ENCODE measurements at regions not wholly inside any gene's neighbourhood (a gene's known extent, or its start where the extent isn't known, plus 50 kb on each side); places are given as distances from the start of the nearest gene placed in this dataset.
"Not testable (repeated sequence)": the region's sequence is repeated elsewhere in the genome, so short reads cannot be mapped to it uniquely, and the experiment has no call there.

DNA sequence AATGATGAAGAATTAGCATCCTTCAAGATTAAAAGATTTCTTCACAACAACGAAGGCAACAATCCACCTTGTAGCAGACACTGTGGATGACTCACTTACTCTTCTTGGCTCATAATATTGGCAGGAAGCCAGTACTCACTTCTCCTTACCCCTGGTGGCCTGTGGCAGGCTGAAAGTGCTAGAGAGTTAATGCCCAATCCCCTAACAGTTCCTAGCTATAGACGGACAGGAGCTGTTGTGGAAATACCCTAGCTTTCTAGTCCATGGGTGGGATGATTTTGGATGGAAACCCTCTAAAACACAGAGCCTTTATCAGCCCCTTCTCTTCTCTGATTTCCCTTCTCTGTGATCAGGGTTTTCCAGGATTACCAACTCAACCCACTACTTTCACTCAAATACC, 128.6 kb upstream of the NYAP2 start:
- in situ Hi-C loops (cut with HindIII; ENCODE audit: low sequenced_read_pairs) = no loop called here
- DNase-seq (ENCODE audit: low spot score) = peak; percentile 6

DNA sequence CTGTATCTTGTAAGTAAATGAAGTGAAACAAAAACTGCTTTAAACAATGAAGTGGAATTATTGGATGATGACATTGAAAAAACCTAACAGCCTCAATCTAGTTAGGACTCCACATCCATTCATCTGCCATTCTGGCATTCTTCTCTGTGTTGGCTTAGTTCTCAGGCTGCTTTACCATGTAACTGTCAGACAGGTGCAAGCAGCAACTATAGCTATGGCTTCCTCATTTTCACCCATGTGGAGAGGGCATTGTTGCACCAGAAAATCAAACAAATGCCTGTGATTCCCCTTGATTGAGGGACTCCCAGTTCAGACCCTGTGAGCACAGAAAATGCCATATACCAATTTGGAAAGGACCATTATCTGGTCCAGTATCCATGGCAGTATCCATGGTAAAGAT, 129.5 kb upstream of the NYAP2 start:
- DNase-seq (ENCODE audit: low spot score) = no peak

DNA sequence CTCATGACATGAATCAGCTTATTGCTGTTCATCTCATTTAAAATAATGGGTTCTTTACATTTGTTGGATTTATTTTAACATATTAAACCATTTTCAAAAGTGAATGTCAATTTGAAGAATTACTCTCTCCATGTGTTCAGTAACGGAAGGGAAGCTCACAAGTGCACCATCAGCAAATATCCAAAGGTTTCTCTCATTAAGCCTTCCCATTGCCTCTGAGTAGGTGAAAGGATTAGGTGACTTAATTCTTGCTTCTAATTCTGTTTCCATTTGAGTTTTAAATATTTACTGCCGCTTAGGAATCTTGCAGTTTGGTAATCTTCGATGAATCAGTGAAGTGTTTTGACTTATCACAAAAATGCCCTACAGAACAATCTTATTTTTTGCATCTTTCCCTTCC, 145.1 kb upstream of the NYAP2 start:
- no peak for DNase-seq (ENCODE audit: low spot score)
- in situ Hi-C loops (cut with HindIII; ENCODE audit: low sequenced_read_pairs) = no loop called here

More for the DNA sequence above, 129.5 kb upstream of the NYAP2 start:
- in situ Hi-C loops (cut with HindIII; ENCODE audit: low sequenced_read_pairs) = no loop called here

DNA sequence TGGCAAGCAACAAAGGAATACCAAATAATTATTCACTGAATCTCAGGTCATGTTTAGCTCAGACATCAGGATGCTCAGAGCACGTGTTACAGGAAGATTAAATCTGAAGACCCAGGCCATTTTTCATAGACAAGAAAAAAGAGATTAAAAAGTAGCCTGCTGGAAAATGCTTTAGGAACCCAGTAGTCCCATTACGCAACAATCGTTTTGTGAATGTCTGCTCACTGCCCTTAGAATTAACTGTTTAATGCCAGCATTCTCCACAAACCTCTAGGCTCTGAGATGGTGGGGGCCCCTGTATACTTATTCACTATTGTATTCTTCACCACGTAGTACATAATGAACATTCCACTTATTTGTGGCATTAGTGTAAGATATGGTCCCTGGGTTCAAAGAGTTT, 154.6 kb upstream of the NYAP2 start:
- in situ Hi-C loops (cut with HindIII; ENCODE audit: low sequenced_read_pairs) = no loop called here

DNA sequence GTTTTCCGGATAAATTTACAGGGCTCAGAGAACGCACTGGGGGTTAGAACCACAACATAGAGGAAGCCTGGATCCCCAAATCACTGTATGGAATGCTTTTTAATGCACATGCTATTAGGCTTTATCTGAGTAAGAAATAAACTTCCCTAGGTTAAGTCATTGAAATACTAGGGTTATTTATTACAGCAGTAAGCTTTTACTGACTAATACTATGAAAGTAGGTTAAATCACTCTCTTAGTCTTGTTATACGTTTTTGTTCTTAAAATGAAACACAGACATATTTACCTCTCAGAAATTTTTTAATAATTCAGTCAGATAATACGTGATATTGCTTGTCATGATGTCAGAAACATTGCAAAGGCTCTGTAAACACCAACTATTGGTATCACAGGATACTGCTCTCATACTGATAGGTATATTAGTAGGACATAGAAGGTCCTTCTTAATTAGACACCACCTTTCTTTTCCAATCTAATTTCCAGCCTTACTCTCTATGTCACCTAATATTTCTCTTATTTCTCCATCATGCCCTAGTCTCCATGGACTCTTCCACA, 162.7 kb upstream of the NYAP2 start:
- DNase-seq (ENCODE audit: low spot score) = no peak
- in situ Hi-C loops (cut with HindIII; ENCODE audit: low sequenced_read_pairs) = no loop called here

More for the DNA sequence above, 154.6 kb upstream of the NYAP2 start:
- DNase-seq (ENCODE audit: low spot score) = no peak

DNA sequence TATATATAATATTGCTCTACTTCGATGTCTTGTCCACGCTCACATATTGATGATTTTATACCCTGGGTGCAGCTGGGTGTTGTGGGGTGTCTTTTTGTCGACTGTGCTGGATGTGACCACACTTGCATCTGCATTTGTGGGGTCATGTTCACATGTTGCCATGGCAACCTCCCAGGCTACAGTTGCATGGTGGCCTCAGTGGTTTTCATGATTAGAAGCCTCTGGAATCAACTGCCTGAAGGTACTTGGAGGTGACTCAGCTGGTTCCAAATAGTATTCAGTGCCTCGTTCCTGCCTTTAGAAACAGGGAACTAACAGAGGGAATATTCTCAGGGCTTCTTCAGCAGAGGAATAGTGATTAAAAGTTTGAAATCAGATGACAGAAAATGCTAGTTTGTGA, 166.3 kb upstream of the NYAP2 start:
- no peak for DNase-seq (ENCODE audit: low spot score)
- in situ Hi-C loops (cut with HindIII; ENCODE audit: low sequenced_read_pairs) = no loop called here

DNA sequence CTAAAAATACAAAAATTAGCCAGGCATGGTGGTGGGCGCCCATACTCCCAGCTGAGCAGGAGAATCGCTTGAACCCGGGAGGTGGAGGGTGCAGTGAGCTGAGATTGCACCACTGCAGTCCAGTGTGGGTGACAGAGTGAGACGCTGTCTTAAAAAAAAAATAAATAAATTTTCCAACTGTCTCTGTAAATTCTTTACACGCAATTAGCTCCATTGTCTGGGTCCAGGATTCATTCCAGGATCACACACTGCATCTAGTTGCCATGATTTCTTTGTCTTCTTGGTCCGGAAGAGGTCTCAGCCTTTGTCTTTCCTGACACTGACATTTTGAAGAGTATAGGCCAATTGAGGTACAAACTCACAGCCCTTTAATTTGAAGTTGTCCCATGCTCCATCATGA, 167.6 kb upstream of the NYAP2 start:
- in situ Hi-C loops (cut with HindIII; ENCODE audit: low sequenced_read_pairs) = no loop called here
- no peak for DNase-seq (ENCODE audit: low spot score)

DNA sequence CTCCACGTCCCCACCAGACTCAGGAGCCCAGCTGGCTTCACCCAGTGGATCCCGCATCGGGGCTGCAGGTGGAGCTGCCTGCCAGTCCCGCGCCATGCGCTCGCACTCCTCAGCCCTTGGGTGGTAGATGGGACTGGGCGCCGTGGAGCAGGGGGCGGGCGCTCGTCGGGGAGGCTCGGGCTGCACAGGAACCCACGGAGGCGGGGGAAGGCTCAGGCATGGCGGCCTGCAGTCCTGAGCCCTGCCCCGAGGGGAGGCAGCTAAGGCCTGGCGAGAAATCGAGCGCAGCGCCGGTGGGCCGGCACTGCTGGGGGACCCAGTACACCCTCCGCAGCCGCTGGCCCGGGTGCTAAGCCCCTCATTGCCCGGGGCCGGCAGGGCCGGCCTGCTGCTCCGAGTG, 170.2 kb upstream of the NYAP2 start:
- in situ Hi-C loops (cut with HindIII; ENCODE audit: low sequenced_read_pairs); DNase-seq (ENCODE audit: low spot score): not testable (repeated sequence)

DNA sequence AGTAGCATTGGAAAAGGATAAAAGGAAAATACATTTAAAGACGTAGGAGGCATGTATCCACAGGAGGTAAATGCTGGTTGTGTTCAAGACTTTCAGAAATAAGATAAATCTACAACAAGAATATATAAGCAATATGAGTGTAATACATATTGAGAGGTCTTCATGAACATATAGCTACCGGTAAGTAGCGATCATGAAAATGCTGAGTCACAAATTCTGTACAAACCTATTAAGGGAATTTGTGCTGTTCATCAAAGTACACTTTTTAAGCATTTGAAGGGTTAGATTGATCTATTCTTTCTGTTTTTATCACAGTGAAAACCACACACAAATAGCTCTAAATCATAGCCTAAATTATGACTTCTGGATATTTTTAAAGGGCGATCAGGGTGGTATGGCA, 173.1 kb upstream of the NYAP2 start:
- in situ Hi-C loops (cut with HindIII; ENCODE audit: low sequenced_read_pairs) = no loop called here
- DNase-seq (ENCODE audit: low spot score) = no peak

DNA sequence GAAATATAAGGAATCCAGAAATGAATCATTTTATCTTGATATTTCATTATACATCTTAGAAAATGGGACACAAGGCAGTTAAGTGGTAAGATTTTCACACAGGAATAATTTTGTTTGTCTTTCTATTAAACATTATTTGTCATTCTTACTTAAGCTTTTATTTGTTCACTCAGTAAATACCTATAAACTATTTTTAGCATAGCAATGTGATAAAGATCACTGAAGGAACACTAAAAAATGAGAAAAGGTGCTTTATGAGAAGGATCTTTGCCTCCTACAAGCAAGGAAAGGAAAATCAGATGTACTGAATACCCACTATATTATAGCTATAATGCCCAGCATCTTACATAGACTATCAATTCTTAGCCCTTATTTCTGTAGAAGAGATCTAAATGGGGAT, 176.2 kb upstream of the NYAP2 start:
- in situ Hi-C loops (cut with HindIII; ENCODE audit: low sequenced_read_pairs) = no loop called here
- DNase-seq (ENCODE audit: low spot score) = no peak

DNA sequence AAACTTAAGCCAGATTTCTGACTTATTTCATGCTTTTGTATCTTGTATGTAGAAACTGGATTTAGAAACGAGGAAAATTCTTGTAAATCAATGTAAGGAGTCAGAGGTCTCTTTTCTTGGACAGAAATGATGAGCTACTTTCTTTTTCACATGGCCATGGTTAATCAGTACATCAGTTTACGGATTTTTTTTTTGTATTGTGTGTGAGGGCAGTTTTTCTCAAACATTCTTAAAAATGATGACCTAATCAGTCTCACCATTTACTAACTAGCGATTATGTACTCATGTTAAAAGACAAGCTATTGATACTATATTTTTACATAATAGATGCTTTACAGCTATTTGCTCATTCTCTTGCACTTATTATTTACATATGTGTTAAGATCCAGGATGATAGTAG, 165.2 kb upstream of the DOCK10 start:
- in situ Hi-C loops (cut with HindIII; ENCODE audit: low sequenced_read_pairs) = no loop called here
- DNase-seq (ENCODE audit: low spot score) = no peak

DNA sequence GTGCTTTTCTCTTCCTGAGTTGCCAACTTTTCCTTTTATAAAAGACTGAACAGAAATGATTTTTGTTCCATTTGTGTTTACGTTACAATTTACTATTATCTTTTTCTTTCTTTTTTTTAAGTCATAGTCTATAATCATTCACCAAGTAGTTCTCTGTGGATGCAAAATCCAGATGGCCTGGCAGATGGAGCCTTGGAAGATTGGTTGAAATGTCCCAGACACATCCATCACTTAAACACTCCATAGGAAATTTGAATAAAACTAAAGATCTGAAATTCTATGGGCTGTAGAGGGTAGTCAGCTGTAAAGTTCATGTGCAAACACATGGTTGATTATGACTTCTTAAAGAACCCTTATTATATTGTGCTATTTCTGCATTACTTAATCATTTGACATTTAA, 164.8 kb upstream of the DOCK10 start:
- in situ Hi-C loops (cut with HindIII; ENCODE audit: low sequenced_read_pairs) = no loop called here

DNA sequence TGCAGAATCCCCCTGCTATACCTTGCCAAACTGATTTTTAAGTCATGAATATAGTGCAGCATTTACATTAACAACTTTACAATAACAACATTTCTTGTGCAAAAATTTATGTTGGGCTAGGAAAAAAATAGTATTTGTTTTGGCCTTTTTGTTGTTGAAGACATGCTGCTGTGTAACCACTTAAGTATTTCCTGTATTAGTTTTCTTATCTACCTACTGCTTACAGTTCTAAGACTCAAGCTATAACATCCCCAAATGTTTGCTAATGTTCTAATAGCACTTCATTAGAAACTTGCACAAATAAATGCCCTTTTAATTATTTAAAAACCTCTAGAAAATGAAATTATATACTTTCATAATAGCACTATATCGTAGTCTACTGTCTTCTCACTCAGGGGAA, 154.3 kb upstream of the DOCK10 start:
- in situ Hi-C loops (cut with HindIII; ENCODE audit: low sequenced_read_pairs) = no loop called here
- no peak for DNase-seq (ENCODE audit: low spot score)

More for the DNA sequence above, 164.8 kb upstream of the DOCK10 start:
- no peak for DNase-seq (ENCODE audit: low spot score)

DNA sequence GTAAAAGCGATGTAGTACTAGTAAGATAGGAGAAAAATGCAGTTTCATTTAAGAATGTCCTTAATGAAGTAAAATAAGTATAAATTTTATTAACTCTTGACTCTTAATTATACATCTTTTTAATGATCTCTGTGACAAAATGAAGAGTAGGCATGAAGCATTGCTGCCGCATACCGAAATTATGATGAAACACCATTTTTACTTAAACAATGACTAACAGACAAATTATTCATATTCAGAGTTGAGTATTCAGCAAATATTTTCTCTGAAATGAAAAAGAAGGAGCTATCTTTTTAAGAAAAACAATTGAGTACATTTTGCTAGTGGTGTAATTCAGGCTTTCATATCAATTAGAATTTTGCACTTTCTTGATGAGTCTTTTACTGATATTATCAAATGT, 150.6 kb upstream of the DOCK10 start:
- in situ Hi-C loops (cut with HindIII; ENCODE audit: low sequenced_read_pairs) = no loop called here
- no peak for DNase-seq (ENCODE audit: low spot score)

DNA sequence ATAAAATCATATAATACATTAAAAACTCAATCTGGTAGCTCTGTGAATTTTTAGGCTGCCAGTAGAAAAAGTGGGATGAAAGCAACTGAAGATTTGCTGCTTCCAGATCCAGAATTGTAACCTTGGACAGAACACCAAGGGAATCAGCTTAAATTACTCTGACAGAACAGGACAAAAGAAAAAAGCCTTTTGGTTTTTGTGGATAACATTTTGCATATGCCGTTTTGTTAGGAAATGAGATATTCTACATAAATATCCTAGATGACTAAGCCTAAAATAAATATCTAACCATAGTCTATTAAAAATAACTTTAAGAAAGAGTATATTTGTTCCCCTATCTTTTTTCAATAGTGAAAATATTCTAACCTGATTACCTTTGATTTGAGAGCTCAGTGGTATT, 148.7 kb upstream of the DOCK10 start:
- in situ Hi-C loops (cut with HindIII; ENCODE audit: low sequenced_read_pairs) = no loop called here
- no peak for DNase-seq (ENCODE audit: low spot score)

DNA sequence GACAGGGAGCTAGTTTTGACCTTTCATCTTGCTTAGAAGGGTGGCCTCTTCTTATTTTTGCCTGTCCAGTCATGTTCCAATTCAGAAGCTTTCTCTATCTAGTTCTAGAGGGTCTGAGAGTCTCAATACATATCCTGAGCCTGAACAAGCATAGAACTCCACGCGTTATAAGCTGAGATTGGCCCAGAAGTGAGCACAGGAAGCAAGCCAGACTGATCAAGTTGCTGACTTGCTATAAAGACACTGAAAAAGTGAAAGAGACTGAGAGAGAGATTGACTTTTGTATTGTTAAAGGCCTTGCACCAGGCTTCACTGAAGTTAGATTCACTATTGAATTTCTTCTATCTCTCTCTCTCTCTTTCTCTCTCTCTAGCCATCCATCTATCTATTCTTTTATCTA, 142.7 kb upstream of the DOCK10 start:
- in situ Hi-C loops (cut with HindIII; ENCODE audit: low sequenced_read_pairs) = no loop called here
- no peak for DNase-seq (ENCODE audit: low spot score)

DNA sequence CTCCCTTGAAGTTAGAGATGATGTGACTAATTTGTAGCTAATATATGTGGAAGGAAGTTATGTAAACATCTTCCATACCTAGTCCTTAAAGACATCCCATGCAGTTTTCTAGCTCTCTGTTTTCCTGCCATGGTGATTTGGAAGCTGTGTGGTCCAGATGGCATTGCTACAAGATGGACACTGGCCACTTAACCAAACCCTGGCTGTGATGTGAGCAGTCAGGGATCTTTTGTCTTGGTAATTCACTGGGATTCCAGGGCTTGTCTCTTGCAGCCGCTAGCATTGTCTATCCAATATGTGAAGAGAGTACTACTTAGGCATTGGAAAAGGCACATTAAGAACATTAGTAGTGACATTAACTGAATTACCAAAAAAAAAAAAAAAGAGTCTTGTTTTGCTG, 139.9 kb upstream of the DOCK10 start:
- in situ Hi-C loops (cut with HindIII; ENCODE audit: low sequenced_read_pairs) = no loop called here
- peak; percentile 13 for DNase-seq (ENCODE audit: low spot score)

DNA sequence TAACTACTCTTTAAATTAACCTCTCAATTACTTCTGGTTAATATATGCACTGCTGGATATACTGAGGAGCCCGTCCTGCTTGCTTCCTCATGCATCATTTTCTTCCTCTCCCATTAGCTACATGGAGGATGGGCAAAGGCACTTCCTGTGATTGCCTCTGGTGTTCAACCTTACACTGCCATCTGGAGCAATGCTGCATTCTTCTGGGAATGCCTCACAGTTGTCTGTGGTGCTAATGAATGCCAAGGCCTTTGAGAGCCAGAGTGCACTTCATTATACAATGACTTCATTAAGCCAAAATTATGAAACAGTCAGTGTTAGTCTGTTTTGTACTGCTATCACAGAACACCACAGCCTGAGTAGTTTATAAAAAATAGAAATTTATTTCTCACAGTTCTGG, 134.8 kb upstream of the DOCK10 start:
- in situ Hi-C loops (cut with HindIII; ENCODE audit: low sequenced_read_pairs) = no loop called here
- DNase-seq (ENCODE audit: low spot score) = no peak

DNA sequence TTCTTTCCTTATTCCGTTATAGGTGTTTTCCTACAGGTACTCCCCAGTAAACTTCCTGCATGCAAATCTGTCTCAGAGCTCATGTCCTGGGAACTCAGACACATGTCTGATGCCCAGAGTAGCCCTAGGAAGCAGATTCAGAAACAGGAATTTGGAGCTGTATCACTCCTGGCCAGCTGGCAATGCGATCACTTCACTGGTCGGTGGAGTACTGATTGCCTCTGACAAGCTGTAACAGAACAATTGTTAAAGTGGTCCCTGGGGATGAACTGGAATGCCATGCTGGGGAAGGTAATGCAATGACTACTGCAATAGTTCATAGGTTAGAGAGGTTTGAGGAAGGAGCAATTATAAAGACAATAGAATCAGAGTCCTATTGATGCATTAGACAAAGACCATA, 131.6 kb upstream of the DOCK10 start:
- no peak for DNase-seq (ENCODE audit: low spot score)
- in situ Hi-C loops (cut with HindIII; ENCODE audit: low sequenced_read_pairs) = no loop called here

DNA sequence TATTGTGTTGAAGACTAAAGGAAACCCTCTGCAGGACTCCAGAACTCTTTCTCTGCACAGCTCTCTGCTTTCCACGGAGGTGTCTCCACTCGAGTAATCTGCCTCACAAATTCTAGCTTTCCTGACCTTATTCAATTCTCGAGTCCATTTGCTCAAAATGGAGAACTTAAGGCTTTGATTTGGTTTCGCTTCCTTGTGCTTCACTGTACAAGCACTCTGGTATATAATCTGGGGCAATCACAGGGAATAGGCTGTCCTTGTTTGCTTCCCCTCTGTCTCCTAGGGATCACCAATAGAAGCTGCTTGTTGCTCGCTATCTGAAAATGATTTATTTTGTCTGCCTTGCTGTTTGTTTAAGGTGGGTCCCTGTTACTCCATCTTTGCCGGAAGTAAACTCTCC, 129.1 kb upstream of the DOCK10 start:
- in situ Hi-C loops (cut with HindIII; ENCODE audit: low sequenced_read_pairs) = no loop called here
- DNase-seq (ENCODE audit: low spot score) = no peak

DNA sequence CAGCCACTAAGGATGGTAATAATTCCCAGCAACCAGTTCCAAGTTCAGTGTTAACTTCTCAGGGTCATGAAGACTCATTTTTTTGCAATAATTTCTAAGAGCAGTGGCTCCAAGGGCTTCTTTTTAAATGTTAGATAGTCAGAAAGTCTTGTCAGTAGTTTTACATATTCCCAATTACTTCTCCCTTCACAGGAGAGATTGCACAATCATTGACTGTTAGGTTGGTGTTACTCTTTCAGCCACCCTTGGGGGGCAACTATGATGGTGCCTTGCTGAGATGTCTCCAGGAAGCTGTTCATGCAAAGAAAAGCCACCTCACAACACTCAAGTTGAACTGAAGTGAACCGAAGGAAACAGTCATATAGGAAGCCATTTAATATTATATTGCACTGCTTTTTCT, 127.9 kb upstream of the DOCK10 start:
- in situ Hi-C loops (cut with HindIII; ENCODE audit: low sequenced_read_pairs) = no loop called here
- DNase-seq (ENCODE audit: low spot score) = no peak

DNA sequence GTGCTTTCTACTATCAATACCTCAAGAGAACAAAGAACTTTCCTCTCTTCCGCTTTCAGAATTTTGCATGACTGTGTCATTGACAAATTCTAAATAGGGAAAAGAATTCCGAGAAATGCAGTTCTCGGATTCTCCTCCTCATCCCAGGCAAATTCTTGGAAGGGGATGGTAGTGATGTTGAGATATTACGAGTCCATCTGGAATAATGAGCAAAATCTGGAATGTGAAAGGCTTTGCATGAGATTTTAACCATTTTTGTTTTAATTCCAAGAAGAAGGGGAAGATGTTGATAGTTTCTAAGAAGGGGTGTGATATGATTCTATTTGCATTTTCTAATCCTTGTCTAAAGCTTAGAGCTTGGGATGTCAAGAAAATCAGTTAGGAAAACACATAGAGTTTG, 127.1 kb upstream of the DOCK10 start:
- in situ Hi-C loops (cut with HindIII; ENCODE audit: low sequenced_read_pairs) = no loop called here
- no peak for DNase-seq (ENCODE audit: low spot score)
